CD4-positive, alpha-beta T cell (primary cell): ENCODE measurements at regions not wholly inside any gene's neighbourhood (a gene's known extent, or its start where the extent isn't known, plus 50 kb on each side); places are given as distances from the start of the nearest gene placed in this dataset.
A peak's percentile ranks its signal among the peaks of the same experiment; 100 is the strongest.

ENCODE experiments used
- ATAC-seq: fragments of 200-7000 bp; cut with Tn5 transposase; one replicate; pipeline ENCODE4 v1.10.0; 2022; ENCODE audit warnings: mild to moderate bottlenecking; ENCODE audit not compliant: poor library complexity
- CTCF ChIA-PET: fragments of 350-600 bp; sonication (Branson Sonifier 250); formaldehyde crosslinking; loops from one replicate; lab custom pipeline; 2021; ENCODE audit warnings: antibody characterized with exemption, inconsistent platforms; lab: Charles Lee
- POLR2A ChIA-PET: fragments of 350-600 bp; sonication (Branson Sonifier 250); formaldehyde crosslinking; loops from one replicate; lab custom pipeline; 2021; ENCODE audit warnings: antibody characterized with exemption, inconsistent platforms; lab: Charles Lee
- DNase-seq, 14 experiments: peaks; one replicate each; pipeline ENCODE4 v3.0.0-alpha.2; 2013 to 2020; ENCODE audit warnings: mixed read lengths in 2 of 14
- H3K27ac ChIP-seq, 2 donors: one replicate each; pipeline versions ENCODE4 v1.5.1 to v1.7.0; 2013; ENCODE audit warnings: low read length in 2 of 2, low read depth in 1 of 2, mild to moderate bottlenecking in 1 of 2
- H3K27me3 ChIP-seq, 2 experiments: 1 replicate in 1 of 2; 2 replicates in 1 of 2; pipeline versions ENCODE4 v1.6.1 to v1.7.0; 2013; ENCODE audit warnings: low read length in 2 of 2, control low read depth in 1 of 2, mild to moderate bottlenecking in 1 of 2, moderate library complexity in 1 of 2; ENCODE audit not compliant: insufficient read depth in 2 of 2, control insufficient read depth in 1 of 2
- H3K36me3 ChIP-seq: one replicate; pipeline ENCODE4 v1.6.1; 2013; ENCODE audit warnings: low read length, control low read depth; ENCODE audit not compliant: insufficient read depth
- H3K4me1 ChIP-seq: one replicate; pipeline ENCODE4 v1.6.1; 2013; ENCODE audit warnings: low read length, control low read depth; ENCODE audit not compliant: insufficient read depth
- H3K4me3 ChIP-seq: one replicate; pipeline ENCODE4 v1.5.1; 2013; ENCODE audit warnings: mild to moderate bottlenecking, low read length, moderate library complexity
- H3K9me3 ChIP-seq, 2 experiments: 1 replicate in 1 of 2; 2 replicates in 1 of 2; pipeline versions ENCODE4 v1.6.1 to v1.7.0; 2013; ENCODE audit warnings: low read length in 2 of 2, mild to moderate bottlenecking in 2 of 2, control low read depth in 1 of 2, moderate library complexity in 1 of 2; ENCODE audit not compliant: control insufficient read depth in 1 of 2, insufficient read depth in 1 of 2
- H3K27ac Mint-ChIP-seq: one replicate; pipeline ENCODE4 v1.8.0; 2020; ENCODE audit warnings: mixed read lengths
- H3K27me3 Mint-ChIP-seq: one replicate; pipeline ENCODE4 v1.8.0; 2021; ENCODE audit warnings: mixed read lengths
- H3K36me3 Mint-ChIP-seq: one replicate; pipeline ENCODE4 v1.8.0; 2021; ENCODE audit warnings: low read depth, mixed read lengths
- H3K4me1 Mint-ChIP-seq: one replicate; pipeline ENCODE4 v1.8.0; 2021; ENCODE audit warnings: low read depth, mixed read lengths
- H3K4me3 Mint-ChIP-seq: one replicate; pipeline ENCODE4 v1.8.0; 2020; ENCODE audit warnings: mild to moderate bottlenecking, mixed read lengths
- H3K9me3 Mint-ChIP-seq: one replicate; pipeline ENCODE4 v1.8.0; 2020; ENCODE audit warnings: mixed read lengths
- intact Hi-C, 2 experiments: fragments of 100-400 bp; cut with DNase I in 1 of 2; cut with micrococcal nuclease in 1 of 2; formaldehyde crosslinking; loops; one replicate each; pipeline versions ENCODE4 v1.15.1 to v1.9.0; 2023 to 2025; cut with DNase I, micrococcal nuclease
- TF ChIP-seq, protein P1 (sequence below): fragments of 200-600 bp; IDR thresholded peaks from one replicate; pipeline ENCODE4 v1.8.0; 2022; ENCODE audit warnings: antibody characterized with exemption, mild to moderate bottlenecking

DNA sequence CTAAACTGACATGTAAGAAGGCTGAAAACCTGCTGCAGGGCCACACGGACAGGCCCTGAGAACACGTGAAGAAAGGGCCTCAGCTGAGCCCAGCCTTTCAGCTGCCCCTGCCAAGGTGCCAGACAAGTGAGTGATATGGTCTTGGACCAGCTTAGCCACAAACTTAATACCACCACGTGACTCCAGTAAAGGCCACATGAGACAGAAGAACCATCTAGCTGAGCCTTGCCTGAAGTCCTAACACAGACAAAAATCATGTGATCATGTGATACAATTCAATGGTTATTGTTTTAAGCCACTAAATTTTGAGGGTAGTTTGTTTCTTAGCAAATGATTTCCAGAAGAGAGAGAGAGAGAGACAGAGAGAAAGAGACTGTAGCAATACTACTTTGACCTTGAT is 66.9 kb upstream of the ARHGAP20 start:
- ATAC-seq, result no peak
- CTCF ChIA-PET, result interaction anchor here (1.3 kb wide), 1 partner anchor 13 kb away, joined by 4 read pairs; no protein-coding TSS in a partner anchor

DNA sequence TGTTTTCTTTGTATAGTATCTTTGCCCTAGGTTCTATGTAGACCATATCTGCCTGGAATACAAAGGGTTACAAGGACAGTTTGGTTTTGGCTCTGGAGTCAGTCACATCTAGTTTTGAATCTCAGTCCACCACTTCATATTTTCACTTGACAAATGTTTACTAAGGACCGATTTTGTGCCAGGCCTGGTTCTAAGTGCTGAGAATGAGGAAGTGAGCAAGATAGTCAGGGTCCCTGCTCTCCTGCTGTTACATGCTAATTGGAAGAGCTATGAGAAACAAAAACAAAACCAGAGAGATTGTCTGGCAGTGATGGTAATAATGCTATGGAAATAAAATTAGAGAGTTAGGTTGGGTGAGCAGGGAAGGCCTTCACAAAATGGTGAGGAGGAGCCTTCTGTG is 66.1 kb upstream of the ARHGAP20 start:
- Mint-ChIP-seq H3K9me3 (peaks cover 2% of the 10 kb centered on the region), H3K27me3 (no peaks in the 10 kb centered on the region), H3K27ac (no peak overlapping the region), H3K4me1 (no peaks in the 10 kb centered on the region), H3K4me3 (no peak overlapping the region), H3K36me3 (no peaks in the 10 kb centered on the region)
- TF ChIP-seq, protein P1, sequence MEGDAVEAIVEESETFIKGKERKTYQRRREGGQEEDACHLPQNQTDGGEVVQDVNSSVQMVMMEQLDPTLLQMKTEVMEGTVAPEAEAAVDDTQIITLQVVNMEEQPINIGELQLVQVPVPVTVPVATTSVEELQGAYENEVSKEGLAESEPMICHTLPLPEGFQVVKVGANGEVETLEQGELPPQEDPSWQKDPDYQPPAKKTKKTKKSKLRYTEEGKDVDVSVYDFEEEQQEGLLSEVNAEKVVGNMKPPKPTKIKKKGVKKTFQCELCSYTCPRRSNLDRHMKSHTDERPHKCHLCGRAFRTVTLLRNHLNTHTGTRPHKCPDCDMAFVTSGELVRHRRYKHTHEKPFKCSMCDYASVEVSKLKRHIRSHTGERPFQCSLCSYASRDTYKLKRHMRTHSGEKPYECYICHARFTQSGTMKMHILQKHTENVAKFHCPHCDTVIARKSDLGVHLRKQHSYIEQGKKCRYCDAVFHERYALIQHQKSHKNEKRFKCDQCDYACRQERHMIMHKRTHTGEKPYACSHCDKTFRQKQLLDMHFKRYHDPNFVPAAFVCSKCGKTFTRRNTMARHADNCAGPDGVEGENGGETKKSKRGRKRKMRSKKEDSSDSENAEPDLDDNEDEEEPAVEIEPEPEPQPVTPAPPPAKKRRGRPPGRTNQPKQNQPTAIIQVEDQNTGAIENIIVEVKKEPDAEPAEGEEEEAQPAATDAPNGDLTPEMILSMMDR, result no peak
- H3K27me3 ChIP-seq, result no peaks in the 10 kb centered on the region
- H3K4me3 ChIP-seq, result no peak overlapping the region
- intact Hi-C loops, result no loop called here
- ATAC-seq (no peak), DNase-seq (no peak)
- H3K4me1 ChIP-seq, result no peaks in the 10 kb centered on the region
- H3K27ac ChIP-seq, result no peak overlapping the region
- ChIA-PET CTCF (no interaction called here), POLR2A (no interaction called here)
- no peaks in the 10 kb centered on the region for H3K36me3 ChIP-seq
- peaks cover 0 to 4% of the 10 kb centered on the region in 2 experiments for H3K9me3 ChIP-seq

More for the DNA sequence above, 66.9 kb upstream of the ARHGAP20 start:
- intact Hi-C loops, result no loop called here
- TF ChIP-seq, protein P1, result no peak
- Histone ChIP-seq H3K36me3 (no peaks in the 10 kb centered on the region), H3K4me1 (no peaks in the 10 kb centered on the region), H3K4me3 (no peak overlapping the region), H3K27ac (no peak overlapping the region), H3K27me3 (no peaks in the 10 kb centered on the region), H3K9me3 (peaks cover 0 to 4% of the 10 kb centered on the region in 2 experiments)
- POLR2A ChIA-PET, result no interaction called here
- H3K4me1 Mint-ChIP-seq, result no peaks in the 10 kb centered on the region
- H3K27me3 Mint-ChIP-seq, result no peaks in the 10 kb centered on the region
- H3K36me3 Mint-ChIP-seq, result no peaks in the 10 kb centered on the region
- no peak overlapping the region for H3K4me3 Mint-ChIP-seq
- peaks cover 2% of the 10 kb centered on the region for H3K9me3 Mint-ChIP-seq
- DNase-seq, result no peak
- no peak overlapping the region for H3K27ac Mint-ChIP-seq

DNA sequence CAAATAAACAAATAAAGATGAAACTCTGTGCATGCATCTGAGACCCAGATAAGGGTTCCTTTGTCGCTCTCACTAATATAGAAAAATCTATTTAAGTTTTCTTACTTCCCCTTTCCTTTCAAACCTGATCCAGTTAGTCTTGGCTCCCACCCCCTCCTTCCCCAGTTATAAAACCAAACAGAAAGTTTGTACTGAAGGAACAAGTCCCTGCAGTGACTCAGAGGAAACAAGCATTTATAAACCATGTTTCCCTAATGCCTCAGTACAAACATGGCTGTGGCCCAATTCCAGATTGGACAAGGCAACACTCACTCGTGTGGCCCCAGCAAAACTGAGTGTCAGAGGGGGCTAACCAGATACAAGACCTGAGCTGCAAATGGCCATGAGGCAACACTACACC is 65.5 kb upstream of the ARHGAP20 start:
- H3K4me3 ChIP-seq, result no peak overlapping the region
- DNase-seq (peak in 2 of 14 experiments; percentile 19 to 22), ATAC-seq (no peak)
- H3K9me3 Mint-ChIP-seq, result peaks cover 2% of the 10 kb centered on the region
- no peak overlapping the region for H3K4me3 Mint-ChIP-seq
- intact Hi-C loops, result no loop called here
- no peaks in the 10 kb centered on the region for H3K4me1 Mint-ChIP-seq
- no peaks in the 10 kb centered on the region for H3K27me3 Mint-ChIP-seq
- H3K9me3 ChIP-seq, result peaks cover 0 to 4% of the 10 kb centered on the region in 2 experiments
- ChIA-PET POLR2A (no interaction called here), CTCF (interaction anchor here (1.3 kb wide), 1 partner anchor 10 kb away, joined by 3 read pairs; no protein-coding TSS in a partner anchor)
- no peaks in the 10 kb centered on the region for H3K4me1 ChIP-seq
- no peaks in the 10 kb centered on the region for H3K36me3 ChIP-seq
- H3K27ac ChIP-seq, result no peak overlapping the region
- no peaks in the 10 kb centered on the region for H3K36me3 Mint-ChIP-seq
- H3K27me3 ChIP-seq, result no peaks in the 10 kb centered on the region
- H3K27ac Mint-ChIP-seq, result no peak overlapping the region
- TF ChIP-seq, protein P1, result no peak
